C4-2B (cell line): ENCODE measurements at regions not wholly inside any gene's neighbourhood (a gene's known extent, or its start where the extent isn't known, plus 50 kb on each side); places are given as distances from the start of the nearest gene placed in this dataset.

ENCODE experiments used
- CTCF ChIP-seq: fragments of 450-650 bp; conservative IDR thresholded peaks from 2 replicates; pipeline ENCODE4 v1.5.1; 2017; ENCODE audit warnings: mild to moderate bottlenecking
- ZFX ChIP-seq: fragments of 450-650 bp; IDR thresholded peaks from 2 replicates; pipeline ENCODE4 v1.6.1; 2017

GRCh38 chr5:164472165-164472564 lies 966.7 kb downstream of the MAT2B start:
- TF ChIP-seq CTCF (no peak), ZFX (no peak)
